HL-60 (cell line): ENCODE measurements at regions not wholly inside any gene's neighbourhood (a gene's known extent, or its start where the extent isn't known, plus 50 kb on each side); places are given as distances from the start of the nearest gene placed in this dataset.

Source experiments
- CTCF ChIP-seq: IDR thresholded peaks from one replicate; pipeline ENCODE4 v1.5.1; 2011; ENCODE audit warnings: low read length, control low read depth, inconsistent platforms; ENCODE audit not compliant: insufficient read depth
- GABPA ChIP-seq: IDR thresholded peaks from 2 replicates; pipeline ENCODE4 v1.6.1; 2012; ENCODE audit warnings: low read depth
- POLR2AphosphoS5 ChIP-seq: IDR thresholded peaks from 2 replicates; pipeline ENCODE4 v1.6.1; 2012; ENCODE audit warnings: low read depth
- REST ChIP-seq: IDR thresholded peaks from 2 replicates; pipeline ENCODE4 v1.6.1; 2012; ENCODE audit warnings: low read depth; ENCODE audit not compliant: insufficient replicate concordance
- SPI1 ChIP-seq: IDR thresholded peaks from 2 replicates; pipeline ENCODE4 v1.6.1; 2012; ENCODE audit warnings: low read depth, mild to moderate bottlenecking, borderline replicate concordance

GRCh38 chrX:128309311-128309710 is 257.1 kb upstream of the ACTRT1 start:
- TF ChIP-seq POLR2AphosphoS5 (no peak), CTCF (no peak), REST (no peak), GABPA (no peak), SPI1 (no peak)
